ENCODE measurements at regions not wholly inside any gene's neighbourhood (a gene's known extent, or its start where the extent isn't known, plus 50 kb on each side); places are given as distances from the start of the nearest gene placed in this dataset.

DNA sequence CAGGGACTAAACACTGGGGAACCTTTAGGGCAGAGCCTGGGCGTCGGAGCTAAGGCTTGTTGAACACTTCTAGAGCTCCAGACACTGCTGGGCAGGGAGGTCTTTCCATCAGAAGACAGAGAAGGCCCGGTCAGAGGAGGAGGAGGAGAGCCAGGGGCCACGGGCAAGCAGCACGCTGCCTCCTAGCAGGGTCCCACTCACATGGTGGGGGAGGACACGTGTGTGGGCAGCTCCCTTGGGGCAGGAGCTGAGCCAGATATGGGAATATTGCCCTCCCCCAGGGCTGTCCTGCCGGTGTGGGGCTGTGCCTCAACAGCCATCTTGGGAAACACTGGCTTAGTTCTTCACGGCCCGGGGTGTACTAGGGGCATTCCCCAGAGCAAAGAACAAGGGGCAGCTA lies 89.6 kb upstream of the TLE3 start:
- H3K36me3 ChIP-seq (ENCODE audit: control insufficient read depth, insufficient read depth, low read length), result no peaks in the 10 kb centered on the region
- no peaks in the 10 kb centered on the region for H3K4me1 ChIP-seq (ENCODE audit: control insufficient read depth, extremely low read depth, insufficient read depth, low read length)
- H3K4me2 ChIP-seq (ENCODE audit: extremely low read depth, insufficient read depth, low read length), result no peak overlapping the region
- no peaks in the 10 kb centered on the region for H4K20me1 ChIP-seq (ENCODE audit: control insufficient read depth, extremely low read depth, insufficient read depth, low read length)
- no peak overlapping the region for H2AFZ ChIP-seq (ENCODE audit: low read length)
- H3K27ac ChIP-seq (ENCODE audit: insufficient read depth, low read length), result no peak overlapping the region
- H3K9ac ChIP-seq (ENCODE audit: insufficient read depth, low read length), result no peak overlapping the region
- no peaks in the 10 kb centered on the region for H3K79me2 ChIP-seq (ENCODE audit: control insufficient read depth, insufficient read depth, low read length)
- H3K27me3 ChIP-seq (ENCODE audit: control insufficient read depth, insufficient read depth, low read length), result peaks cover 3% of the 10 kb centered on the region
- no peaks in the 10 kb centered on the region for H3K9me3 ChIP-seq (ENCODE audit: control insufficient read depth, insufficient read depth, low read depth, low read length)
- no peak overlapping the region for H3K4me3 ChIP-seq (replicated peaks in 1 of 4; ENCODE audit: control extremely low read depth in 1 of 4, insufficient read depth in 1 of 4, low read depth in 3 of 4, low read length in 4 of 4)
- TF ChIP-seq EZH2 (IDR thresholded peaks at IDR 0.05; ENCODE audit: low read length, missing control alignments), result no peak
- TF ChIP-seq, protein P1, sequence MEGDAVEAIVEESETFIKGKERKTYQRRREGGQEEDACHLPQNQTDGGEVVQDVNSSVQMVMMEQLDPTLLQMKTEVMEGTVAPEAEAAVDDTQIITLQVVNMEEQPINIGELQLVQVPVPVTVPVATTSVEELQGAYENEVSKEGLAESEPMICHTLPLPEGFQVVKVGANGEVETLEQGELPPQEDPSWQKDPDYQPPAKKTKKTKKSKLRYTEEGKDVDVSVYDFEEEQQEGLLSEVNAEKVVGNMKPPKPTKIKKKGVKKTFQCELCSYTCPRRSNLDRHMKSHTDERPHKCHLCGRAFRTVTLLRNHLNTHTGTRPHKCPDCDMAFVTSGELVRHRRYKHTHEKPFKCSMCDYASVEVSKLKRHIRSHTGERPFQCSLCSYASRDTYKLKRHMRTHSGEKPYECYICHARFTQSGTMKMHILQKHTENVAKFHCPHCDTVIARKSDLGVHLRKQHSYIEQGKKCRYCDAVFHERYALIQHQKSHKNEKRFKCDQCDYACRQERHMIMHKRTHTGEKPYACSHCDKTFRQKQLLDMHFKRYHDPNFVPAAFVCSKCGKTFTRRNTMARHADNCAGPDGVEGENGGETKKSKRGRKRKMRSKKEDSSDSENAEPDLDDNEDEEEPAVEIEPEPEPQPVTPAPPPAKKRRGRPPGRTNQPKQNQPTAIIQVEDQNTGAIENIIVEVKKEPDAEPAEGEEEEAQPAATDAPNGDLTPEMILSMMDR (conservative IDR thresholded peaks at IDR 0.05 in 1 of 2, IDR thresholded peaks at IDR 0.05 in 1 of 2; ENCODE audit: low read depth in 1 of 2, low read length in 2 of 2), result no peak
- DNase-seq (ENCODE audit: low read depth in 2 of 2), result no peak

DNA sequence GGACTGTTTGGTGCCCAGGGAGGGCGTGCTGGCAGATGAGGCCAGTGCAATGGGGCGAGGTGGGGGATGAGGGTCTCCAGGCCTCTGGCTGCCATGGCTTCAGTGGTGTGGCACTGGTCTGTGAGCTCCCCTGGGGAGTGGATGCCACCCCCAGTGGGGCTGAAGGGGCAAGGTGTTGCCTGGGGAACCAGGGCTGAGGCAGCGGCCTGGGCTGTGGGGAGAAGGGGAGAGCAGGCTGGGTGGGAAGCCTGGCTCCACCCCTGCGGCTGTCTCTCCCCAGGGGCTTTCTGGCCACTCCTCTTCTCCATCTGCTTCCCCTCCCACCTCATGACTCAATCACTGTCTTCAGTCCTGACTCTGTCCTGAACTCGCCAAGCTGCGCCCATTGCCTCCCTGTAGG lies 88.4 kb upstream of the TLE3 start:
- Histone ChIP-seq H3K4me3 (replicated peaks in 1 of 4; ENCODE audit: control extremely low read depth in 1 of 4, insufficient read depth in 1 of 4, low read depth in 3 of 4, low read length in 4 of 4) (no peak overlapping the region), H3K36me3 (ENCODE audit: control insufficient read depth, insufficient read depth, low read length) (no peaks in the 10 kb centered on the region), H3K27ac (ENCODE audit: insufficient read depth, low read length) (no peak overlapping the region), H3K9ac (ENCODE audit: insufficient read depth, low read length) (no peak overlapping the region), H3K9me3 (ENCODE audit: control insufficient read depth, insufficient read depth, low read depth, low read length) (no peaks in the 10 kb centered on the region), H3K79me2 (ENCODE audit: control insufficient read depth, insufficient read depth, low read length) (no peaks in the 10 kb centered on the region), H4K20me1 (ENCODE audit: control insufficient read depth, extremely low read depth, insufficient read depth, low read length) (no peaks in the 10 kb centered on the region), H3K4me2 (ENCODE audit: extremely low read depth, insufficient read depth, low read length) (no peak overlapping the region), H3K4me1 (ENCODE audit: control insufficient read depth, extremely low read depth, insufficient read depth, low read length) (no peaks in the 10 kb centered on the region), H3K27me3 (ENCODE audit: control insufficient read depth, insufficient read depth, low read length) (peaks cover 3% of the 10 kb centered on the region), H2AFZ (ENCODE audit: low read length) (no peak overlapping the region)
- TF ChIP-seq, protein P1 (conservative IDR thresholded peaks at IDR 0.05 in 1 of 2, IDR thresholded peaks at IDR 0.05 in 1 of 2; ENCODE audit: low read depth in 1 of 2, low read length in 2 of 2), result no peak
- no peak for DNase-seq (ENCODE audit: low read depth in 2 of 2)

DNA sequence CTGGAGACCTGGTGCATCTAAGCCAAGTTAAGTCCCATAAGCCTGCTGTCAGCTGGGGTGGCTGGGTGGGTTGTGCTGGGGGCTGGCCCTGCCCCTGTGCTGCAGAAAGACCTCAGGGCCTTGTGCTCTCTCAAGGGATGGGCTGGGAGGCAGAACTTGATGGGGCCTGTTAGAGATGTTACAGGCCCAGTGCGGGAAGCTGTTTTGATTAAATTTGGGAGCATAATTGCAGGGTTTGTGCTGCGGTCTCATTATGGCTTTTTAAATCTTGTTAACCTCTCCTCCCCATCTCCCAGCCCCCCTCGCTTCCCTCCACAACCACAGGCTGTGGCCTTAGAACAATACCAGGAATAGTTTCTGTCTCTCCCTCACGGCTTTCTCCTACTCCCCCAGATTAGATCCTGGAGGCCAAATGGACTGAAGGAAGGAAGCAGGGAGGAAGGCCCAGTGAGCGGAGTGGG lies 87.6 kb upstream of the TLE3 start:
- no peak overlapping the region for H3K4me2 ChIP-seq (ENCODE audit: extremely low read depth, insufficient read depth, low read length)
- H3K36me3 ChIP-seq (ENCODE audit: control insufficient read depth, insufficient read depth, low read length), result no peaks in the 10 kb centered on the region
- H3K9me3 ChIP-seq (ENCODE audit: control insufficient read depth, insufficient read depth, low read depth, low read length), result no peaks in the 10 kb centered on the region
- peaks cover 3% of the 10 kb centered on the region for H3K27me3 ChIP-seq (ENCODE audit: control insufficient read depth, insufficient read depth, low read length)
- H3K9ac ChIP-seq (ENCODE audit: insufficient read depth, low read length), result no peak overlapping the region
- H3K79me2 ChIP-seq (ENCODE audit: control insufficient read depth, insufficient read depth, low read length), result no peaks in the 10 kb centered on the region
- DNase-seq (ENCODE audit: low read depth in 2 of 2), result peak in 1 of 2 donors; percentile 60
- TF ChIP-seq, protein P1 (conservative IDR thresholded peaks at IDR 0.05 in 1 of 2, IDR thresholded peaks at IDR 0.05 in 1 of 2; ENCODE audit: low read depth in 1 of 2, low read length in 2 of 2), result no peak
- no peak for TF ChIP-seq EZH2 (IDR thresholded peaks at IDR 0.05; ENCODE audit: low read length, missing control alignments)
- H3K4me3 ChIP-seq (replicated peaks in 1 of 4; ENCODE audit: control extremely low read depth in 1 of 4, insufficient read depth in 1 of 4, low read depth in 3 of 4, low read length in 4 of 4), result no peak overlapping the region
- H3K27ac ChIP-seq (ENCODE audit: insufficient read depth, low read length), result no peak overlapping the region
- no peak overlapping the region for H2AFZ ChIP-seq (ENCODE audit: low read length)
- no peaks in the 10 kb centered on the region for H3K4me1 ChIP-seq (ENCODE audit: control insufficient read depth, extremely low read depth, insufficient read depth, low read length)
- no peaks in the 10 kb centered on the region for H4K20me1 ChIP-seq (ENCODE audit: control insufficient read depth, extremely low read depth, insufficient read depth, low read length)
